H9 (cell line): ENCODE measurements at regions not wholly inside any gene's neighbourhood (a gene's known extent, or its start where the extent isn't known, plus 50 kb on each side); places are given as distances from the start of the nearest gene placed in this dataset.

ENCODE experiments used
- DNase-seq: peaks from one replicate; pipeline ENCODE4 v3.0.0-alpha.2; 2017
- H2AFZ ChIP-seq: one replicate; pipeline ENCODE4 v1.6.1; 2013; ENCODE audit warnings: mild to moderate bottlenecking, low read length, control low read depth, moderate library complexity
- H2AK5ac ChIP-seq: 2 replicates; pipeline ENCODE4 v1.6.1; 2013; ENCODE audit warnings: low read length, control low read depth, mixed read lengths; ENCODE audit not compliant: insufficient read length
- H2BK120ac ChIP-seq: one replicate; pipeline ENCODE4 v1.6.1; 2013; ENCODE audit warnings: low read depth, mild to moderate bottlenecking, low read length, control low read depth, inconsistent platforms; ENCODE audit not compliant: poor library complexity, severe bottlenecking
- H2BK12ac ChIP-seq: 2 replicates; pipeline ENCODE4 v1.6.1; 2013; ENCODE audit warnings: low read length, control low read depth, mixed read lengths, low read depth; ENCODE audit not compliant: insufficient read length
- H2BK15ac ChIP-seq: 2 replicates; pipeline ENCODE4 v1.6.1; 2013; ENCODE audit warnings: low read depth, low read length, control low read depth
- H2BK20ac ChIP-seq: one replicate; pipeline ENCODE4 v1.6.1; 2013; ENCODE audit warnings: low read depth, mild to moderate bottlenecking, low read length, control low read depth, inconsistent platforms; ENCODE audit not compliant: poor library complexity, severe bottlenecking
- H2BK5ac ChIP-seq: 2 replicates; pipeline ENCODE4 v1.6.1; 2013; ENCODE audit warnings: low read length, control low read depth, mixed read lengths; ENCODE audit not compliant: insufficient read length
- H3K14ac ChIP-seq: 2 replicates; pipeline ENCODE4 v1.6.1; 2013; ENCODE audit warnings: low read length, control low read depth; ENCODE audit not compliant: insufficient read depth
- H3K18ac ChIP-seq: 2 replicates; pipeline ENCODE4 v1.6.1; 2013; ENCODE audit warnings: low read depth, mild to moderate bottlenecking, mixed read lengths, low read length, control low read depth; ENCODE audit not compliant: insufficient read length
- H3K23ac ChIP-seq: 2 replicates; pipeline ENCODE4 v1.6.1; 2013; ENCODE audit warnings: low read length, control low read depth, mixed read lengths, low read depth; ENCODE audit not compliant: insufficient read length
- H3K23me2 ChIP-seq: 2 replicates; pipeline ENCODE4 v1.6.1; 2013; ENCODE audit warnings: low read depth, mild to moderate bottlenecking, mixed read lengths, low read length, control low read depth; ENCODE audit not compliant: insufficient read length, poor library complexity, severe bottlenecking
- H3K27ac ChIP-seq: 2 replicates; pipeline ENCODE4 v1.5.1; 2013; ENCODE audit warnings: low read length, control low read depth, mixed read lengths, low read depth; ENCODE audit not compliant: insufficient read length
- H3K27me3 ChIP-seq: 2 replicates; pipeline ENCODE4 v1.6.1; 2013; ENCODE audit warnings: low read length, control low read depth, inconsistent platforms; ENCODE audit not compliant: insufficient read depth
- H3K4ac ChIP-seq: 2 replicates; pipeline ENCODE4 v1.6.1; 2013; ENCODE audit warnings: low read depth, mild to moderate bottlenecking, control low read depth, inconsistent platforms, low read length, moderate library complexity
- H3K4me1 ChIP-seq: 2 replicates; pipeline ENCODE4 v1.6.1; 2013; ENCODE audit warnings: low read length, control low read depth, inconsistent platforms; ENCODE audit not compliant: insufficient read depth
- H3K4me2 ChIP-seq: 2 replicates; pipeline ENCODE4 v1.6.1; 2013; ENCODE audit warnings: low read length, control low read depth, mixed read lengths; ENCODE audit not compliant: insufficient read length, insufficient read depth
- H3K56ac ChIP-seq: 2 replicates; pipeline ENCODE4 v1.6.1; 2013; ENCODE audit warnings: low read depth, mild to moderate bottlenecking, mixed read lengths, low read length, control low read depth; ENCODE audit not compliant: insufficient read length
- H3K79me1 ChIP-seq: 2 replicates; pipeline ENCODE4 v1.6.1; 2013; ENCODE audit warnings: low read depth, mild to moderate bottlenecking, moderate library complexity, low read length, control low read depth, inconsistent platforms; ENCODE audit not compliant: insufficient read depth, poor library complexity, severe bottlenecking
- H3K79me2 ChIP-seq: 2 replicates; pipeline ENCODE4 v1.6.1; 2013; ENCODE audit warnings: low read length, control low read depth, inconsistent platforms; ENCODE audit not compliant: insufficient read depth
- H3K9ac ChIP-seq: 2 replicates; pipeline ENCODE4 v1.6.1; 2013; ENCODE audit warnings: low read length, control low read depth, mixed read lengths; ENCODE audit not compliant: insufficient read length; ENCODE audit errors: extremely low read depth
- H3K9me3 ChIP-seq: one replicate; pipeline ENCODE4 v1.6.1; 2013; ENCODE audit warnings: low read depth, low read length, inconsistent platforms; ENCODE audit not compliant: control insufficient read depth
- H3T11ph ChIP-seq: one replicate; pipeline ENCODE4 v1.6.1; 2013; ENCODE audit warnings: mild to moderate bottlenecking, low read length, control low read depth, inconsistent platforms
- H4K20me1 ChIP-seq: one replicate; pipeline ENCODE4 v1.6.1; 2013; ENCODE audit not compliant: control insufficient read depth, insufficient read length, insufficient read depth
- H4K5ac ChIP-seq: 2 replicates; pipeline ENCODE4 v1.6.1; 2013; ENCODE audit warnings: low read depth, mild to moderate bottlenecking, mixed read lengths, low read length, control low read depth; ENCODE audit not compliant: insufficient read length
- H4K8ac ChIP-seq: replicated peaks from 2 replicates; pipeline ENCODE4 v1.6.1; 2013; ENCODE audit warnings: low read length, control low read depth, mixed read lengths, low read depth; ENCODE audit not compliant: insufficient read length
- H4K91ac ChIP-seq: 2 replicates; pipeline ENCODE4 v1.6.1; 2013; ENCODE audit warnings: low read depth, mild to moderate bottlenecking, moderate library complexity, mixed read lengths, low read length, control low read depth; ENCODE audit not compliant: insufficient read length
- H3K27ac Mint-ChIP-seq, 3 experiments: 2 replicates in 2 of 3; 3 replicates in 1 of 3; pipeline ENCODE4 v1.8.0; 2020 to 2021; ENCODE audit warnings: mixed read lengths in 3 of 3, mild to moderate bottlenecking in 1 of 3, moderate library complexity in 1 of 3
- H3K27me3 Mint-ChIP-seq: 2 replicates; pipeline ENCODE4 v1.8.0; 2021; ENCODE audit warnings: low read depth, mild to moderate bottlenecking, moderate library complexity, mixed read lengths
- H3K36me3 Mint-ChIP-seq, 3 experiments: 2 replicates in 2 of 3; 3 replicates in 1 of 3; pipeline ENCODE4 v1.8.0; 2020 to 2021; ENCODE audit warnings: low read depth in 3 of 3, mixed read lengths in 3 of 3; ENCODE audit not compliant: insufficient read depth in 1 of 3
- H3K4me1 Mint-ChIP-seq, 2 experiments: 2 replicates each; pipeline ENCODE4 v1.8.0; 2020; ENCODE audit warnings: mixed read lengths in 2 of 2
- H3K4me3 Mint-ChIP-seq, 2 experiments: 2 replicates in 1 of 2; 3 replicates in 1 of 2; pipeline ENCODE4 v1.8.0; 2020 to 2021; ENCODE audit warnings: mild to moderate bottlenecking in 2 of 2, mixed read lengths in 2 of 2, moderate library complexity in 1 of 2
- H3K9me3 Mint-ChIP-seq, 2 experiments: 2 replicates in 1 of 2; 3 replicates in 1 of 2; pipeline ENCODE4 v1.8.0; 2020; ENCODE audit warnings: mild to moderate bottlenecking in 2 of 2, mixed read lengths in 2 of 2, moderate library complexity in 1 of 2
- WGBS: extraction: QIAGEN DNeasy Blood & Tissue Kit; methylation state at CpG from one replicate; pipeline ENCODE4 v1.1.7; 2013; ENCODE audit warnings: missing lambda C conversion rate, low lambda C conversion rate, mixed read lengths; ENCODE audit not compliant: insufficient read length; ENCODE audit errors: extremely low coverage; 5-methylcytosine and 5-hydroxymethylcytosine counted together
- TF ChIP-seq, protein P1 (sequence below): fragments of 200-600 bp; sonication (generic); conservative IDR thresholded peaks from 3 replicates; pipeline ENCODE4 v1.8.0; 2021; ENCODE audit warnings: antibody characterized with exemption, mild to moderate bottlenecking

GRCh38 chr3:68315964-68316363 lies 616.4 kb downstream of the TAFA4 start:
- Histone ChIP-seq H3K27me3 (no peaks in the 10 kb centered on the region), H3K23ac (no peak overlapping the region), H3K4me1 (no peaks in the 10 kb centered on the region), H3K4ac (no peak overlapping the region), H3T11ph (no peak overlapping the region), H3K9ac (no peak overlapping the region), H2BK120ac (no peak overlapping the region), H4K8ac (no peak overlapping the region), H3K23me2 (no peaks in the 10 kb centered on the region), H2BK12ac (no peak overlapping the region), H4K91ac (no peak overlapping the region), H3K27ac (no peak overlapping the region), H2BK5ac (no peak overlapping the region), H2AFZ (no peak overlapping the region), H3K9me3 (no peaks in the 10 kb centered on the region), H4K5ac (no peak overlapping the region), H3K79me2 (no peaks in the 10 kb centered on the region), H3K18ac (no peak overlapping the region), H3K79me1 (no peaks in the 10 kb centered on the region), H2AK5ac (no peak overlapping the region), H4K20me1 (peaks cover 2% of the 10 kb centered on the region), H3K4me2 (no peak overlapping the region), H2BK15ac (no peak overlapping the region), H3K56ac (no peak overlapping the region), H2BK20ac (no peak overlapping the region), H3K14ac (no peak overlapping the region)
- Mint-ChIP-seq H3K4me1 (no peaks in the 10 kb centered on the region), H3K27me3 (no peaks in the 10 kb centered on the region), H3K27ac (no peak overlapping the region), H3K9me3 (peaks cover 14 to 15% of the 10 kb centered on the region in 2 experiments), H3K4me3 (no peak overlapping the region), H3K36me3 (peaks cover 3 to 7% (median 5%) of the 10 kb centered on the region in 3 experiments; a peak in 6 of 7 replicates)
- TF ChIP-seq, protein P1, sequence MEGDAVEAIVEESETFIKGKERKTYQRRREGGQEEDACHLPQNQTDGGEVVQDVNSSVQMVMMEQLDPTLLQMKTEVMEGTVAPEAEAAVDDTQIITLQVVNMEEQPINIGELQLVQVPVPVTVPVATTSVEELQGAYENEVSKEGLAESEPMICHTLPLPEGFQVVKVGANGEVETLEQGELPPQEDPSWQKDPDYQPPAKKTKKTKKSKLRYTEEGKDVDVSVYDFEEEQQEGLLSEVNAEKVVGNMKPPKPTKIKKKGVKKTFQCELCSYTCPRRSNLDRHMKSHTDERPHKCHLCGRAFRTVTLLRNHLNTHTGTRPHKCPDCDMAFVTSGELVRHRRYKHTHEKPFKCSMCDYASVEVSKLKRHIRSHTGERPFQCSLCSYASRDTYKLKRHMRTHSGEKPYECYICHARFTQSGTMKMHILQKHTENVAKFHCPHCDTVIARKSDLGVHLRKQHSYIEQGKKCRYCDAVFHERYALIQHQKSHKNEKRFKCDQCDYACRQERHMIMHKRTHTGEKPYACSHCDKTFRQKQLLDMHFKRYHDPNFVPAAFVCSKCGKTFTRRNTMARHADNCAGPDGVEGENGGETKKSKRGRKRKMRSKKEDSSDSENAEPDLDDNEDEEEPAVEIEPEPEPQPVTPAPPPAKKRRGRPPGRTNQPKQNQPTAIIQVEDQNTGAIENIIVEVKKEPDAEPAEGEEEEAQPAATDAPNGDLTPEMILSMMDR: no peak
- no CpG with 5 or more reads among the region's 1 CpG for WGBS
- DNase-seq: no peak
